HG02938 (cell line): ENCODE measurements at regions not wholly inside any gene's neighbourhood (a gene's known extent, or its start where the extent isn't known, plus 50 kb on each side); places are given as distances from the start of the nearest gene placed in this dataset.
"Not testable (repeated sequence)": the region's sequence is repeated elsewhere in the genome, so short reads cannot be mapped to it uniquely, and the experiment has no call there.

Experiments used
- ATAC-seq: cut with Tn5 transposase; IDR thresholded peaks from one replicate; pipeline ENCODE4 v1.9.1; 2021; ENCODE audit warnings: mild to moderate bottlenecking, moderate library complexity; ENCODE audit not compliant: unreplicated experiment

GRCh38 chr21:9246010-9246409 is 1275.4 kb upstream of the TPTE start:
- ATAC-seq: not testable (repeated sequence)

- ATAC-seq: peak; percentile 32
Measured at GRCh38 chr21:9246481-9247289, 1274.7 kb upstream of the TPTE start.

- peak; percentile 32 for ATAC-seq
Measured at GRCh38 chr21:9247290-9247613, 1274.1 kb upstream of the TPTE start.

GRCh38 chr21:9247616-9248317 is 1273.6 kb upstream of the TPTE start:
- peak; percentile 12 for ATAC-seq
